T-helper 1 cell (primary cell): ENCODE measurements at regions not wholly inside any gene's neighbourhood (a gene's known extent, or its start where the extent isn't known, plus 50 kb on each side); places are given as distances from the start of the nearest gene placed in this dataset.
"Not testable (repeated sequence)": the region's sequence is repeated elsewhere in the genome, so short reads cannot be mapped to it uniquely, and the experiment has no call there.

ENCODE experiments used
- DNase-seq, 5 donors: peaks; one replicate each; pipeline ENCODE4 v3.0.0-alpha.2; 2012 to 2020

- no peak for DNase-seq
These were observed 217.0 kb upstream of the NREP start for GRCh38 chr5:111973961-111974360.

- no peak for DNase-seq
These were observed 215.6 kb upstream of the NREP start for GRCh38 chr5:111972548-111972947.

- no peak for DNase-seq
These were observed 215.1 kb upstream of the NREP start for GRCh38 chr5:111972080-111972479.

GRCh38 chr5:111968459-111968858 is 211.5 kb upstream of the NREP start:
- DNase-seq = no peak

- no peak for DNase-seq
These were observed 210.5 kb upstream of the NREP start for GRCh38 chr5:111967463-111967862.

GRCh38 chr5:111966290-111966689 is 209.3 kb upstream of the NREP start:
- DNase-seq = no peak

GRCh38 chr5:111963555-111963954 is 206.6 kb upstream of the NREP start:
- no peak for DNase-seq

GRCh38 chr5:111962906-111963305 is 205.9 kb upstream of the NREP start:
- no peak for DNase-seq

GRCh38 chr5:111961862-111962261 is 204.9 kb upstream of the NREP start:
- DNase-seq = no peak

- DNase-seq = no peak
These were observed 203.7 kb upstream of the NREP start for GRCh38 chr5:111960476-111961215.

- no peak for DNase-seq
These were observed 201.9 kb upstream of the NREP start for GRCh38 chr5:111958851-111959250.

GRCh38 chr5:111956765-111957164 is 199.8 kb upstream of the NREP start:
- DNase-seq = not testable (repeated sequence)

GRCh38 chr5:111954516-111955395 is 197.8 kb upstream of the NREP start:
- DNase-seq = no peak

GRCh38 chr5:111953351-111954127 is 196.5 kb upstream of the NREP start:
- DNase-seq = no peak

- no peak for DNase-seq
These were observed 195.6 kb upstream of the NREP start for GRCh38 chr5:111952555-111952954.

GRCh38 chr5:111950660-111951059 is 193.7 kb upstream of the NREP start:
- DNase-seq = no peak

- DNase-seq = no peak
These were observed 191.3 kb upstream of the NREP start for GRCh38 chr5:111948092-111948841.

GRCh38 chr5:111946556-111946955 is 189.6 kb upstream of the NREP start:
- no peak for DNase-seq

- no peak for DNase-seq
These were observed 188.5 kb upstream of the NREP start for GRCh38 chr5:111945535-111945934.

- DNase-seq = no peak
These were observed 185.8 kb upstream of the NREP start for GRCh38 chr5:111942661-111943401.

GRCh38 chr5:111942201-111942600 is 185.2 kb upstream of the NREP start:
- no peak for DNase-seq

GRCh38 chr5:111937094-111937493 is 180.1 kb upstream of the NREP start:
- no peak for DNase-seq
